MM.1S (cell line): ENCODE measurements at regions not wholly inside any gene's neighbourhood (a gene's known extent, or its start where the extent isn't known, plus 50 kb on each side); places are given as distances from the start of the nearest gene placed in this dataset.

Experiments
- DNase-seq: peaks from one replicate; pipeline ENCODE4 v3.0.0-alpha.2; 2015
- H2AFZ ChIP-seq: fragments of 300-600 bp; sonication (generic); 2 replicates; pipeline ENCODE4 v1.6.0; 2016; ENCODE audit warnings: antibody characterized with exemption, low read length
- H3F3A ChIP-seq: fragments of 300-600 bp; sonication (generic); 2 replicates; pipeline ENCODE4 v1.6.1; 2016; ENCODE audit warnings: mild to moderate bottlenecking, antibody characterized with exemption, low read length, moderate library complexity, mixed read lengths; ENCODE audit not compliant: insufficient read depth
- H3K27ac ChIP-seq: fragments of 300-600 bp; sonication (generic); 2 replicates; pipeline ENCODE4 v1.5.1; 2016; ENCODE audit warnings: mild to moderate bottlenecking, low read length
- H3K27me3 ChIP-seq: fragments of 300-600 bp; sonication (generic); replicated peaks from 2 replicates; pipeline ENCODE4 v1.6.0; 2016; ENCODE audit warnings: low read length; ENCODE audit not compliant: insufficient read depth
- H3K36me3 ChIP-seq: fragments of 300-600 bp; sonication (generic); replicated peaks from 2 replicates; pipeline ENCODE4 v1.6.1; 2016; ENCODE audit warnings: mild to moderate bottlenecking, low read length, mixed read lengths; ENCODE audit not compliant: insufficient read depth
- H3K4me1 ChIP-seq: fragments of 300-600 bp; sonication (generic); 2 replicates; pipeline ENCODE4 v1.6.1; 2016; ENCODE audit warnings: low read length, mixed read lengths
- H3K4me2 ChIP-seq: fragments of 300-600 bp; sonication (generic); 2 replicates; pipeline ENCODE4 v1.6.0; 2016; ENCODE audit warnings: low read depth, low read length
- H3K4me3 ChIP-seq: fragments of 300-600 bp; sonication (generic); 2 replicates; pipeline ENCODE4 v1.5.1; 2016; ENCODE audit warnings: low read length, mixed read lengths
- H3K79me2 ChIP-seq: fragments of 300-600 bp; sonication (generic); 2 replicates; pipeline ENCODE4 v1.6.1; 2016; ENCODE audit warnings: mixed run types, low read length, mixed read lengths
- H3K9ac ChIP-seq: fragments of 300-600 bp; sonication (generic); 2 replicates; pipeline ENCODE4 v1.6.1; 2016; ENCODE audit warnings: low read length, mixed read lengths
- H3K9me2 ChIP-seq: fragments of 300-600 bp; sonication (generic); replicated peaks from 2 replicates; pipeline ENCODE4 v1.6.1; 2016; ENCODE audit warnings: mild to moderate bottlenecking, low read length, mixed read lengths; ENCODE audit not compliant: insufficient read depth
- H3K9me3 ChIP-seq: fragments of 300-600 bp; sonication (generic); replicated peaks from 2 replicates; pipeline ENCODE4 v1.6.1; 2016; ENCODE audit warnings: mild to moderate bottlenecking, low read length, mixed read lengths; ENCODE audit not compliant: insufficient read depth
- H4K20me1 ChIP-seq: fragments of 300-600 bp; sonication (generic); 2 replicates; pipeline ENCODE4 v1.6.1; 2016; ENCODE audit warnings: mild to moderate bottlenecking, low read length, moderate library complexity, mixed read lengths; ENCODE audit not compliant: insufficient read depth
- CTCF ChIP-seq: fragments of 300-600 bp; sonication (generic); IDR thresholded peaks from 2 replicates; pipeline ENCODE4 v1.5.1; 2016; ENCODE audit warnings: antibody characterized with exemption, low read length, mixed read lengths
- EZH2 ChIP-seq: fragments of 300-600 bp; sonication (generic); optimal IDR thresholded peaks from 2 replicates; pipeline ENCODE3; 2017; ENCODE audit warnings: low read depth, mild to moderate bottlenecking, antibody characterized with exemption, low read length, mixed read lengths
- EZH2phosphoT487 ChIP-seq: fragments of 300-600 bp; sonication (generic); IDR thresholded peaks from 2 replicates; pipeline ENCODE4 v1.6.1; 2018; ENCODE audit warnings: antibody characterized with exemption, low read length

DNA sequence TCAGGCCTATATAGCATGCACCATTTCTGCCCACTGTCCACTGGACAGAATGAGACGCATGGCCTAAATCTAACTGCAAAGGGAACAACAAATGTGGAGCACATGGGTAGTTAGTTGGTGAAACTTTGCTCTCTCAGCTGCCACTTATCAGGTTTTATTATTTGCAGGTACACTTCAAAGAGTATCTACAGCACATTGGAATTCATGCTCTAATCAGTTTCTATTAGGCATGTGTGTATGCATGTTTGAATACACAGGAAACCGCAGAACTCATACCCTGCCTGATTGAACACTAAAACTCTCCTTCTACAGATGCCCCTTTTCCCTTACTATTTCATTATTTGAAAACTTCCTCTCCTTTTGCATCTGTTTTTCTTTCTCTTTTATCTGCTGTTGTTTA, 97.4 kb upstream of the HSF2 start:
- H3K9ac ChIP-seq: no peak overlapping the region
- no peaks in the 10 kb centered on the region for H3K36me3 ChIP-seq
- no peak overlapping the region for H2AFZ ChIP-seq
- no peak overlapping the region for H3K4me3 ChIP-seq
- H3F3A ChIP-seq: no peaks in the 10 kb centered on the region
- no peaks in the 10 kb centered on the region for H3K9me2 ChIP-seq
- H3K4me2 ChIP-seq: no peak overlapping the region
- TF ChIP-seq EZH2phosphoT487: no peak
- TF ChIP-seq CTCF: no peak
- TF ChIP-seq EZH2: no peak
- no peaks in the 10 kb centered on the region for H3K9me3 ChIP-seq
- H3K4me1 ChIP-seq: no peaks in the 10 kb centered on the region
- H3K79me2 ChIP-seq: no peaks in the 10 kb centered on the region
- no peaks in the 10 kb centered on the region for H4K20me1 ChIP-seq
- H3K27me3 ChIP-seq: no peaks in the 10 kb centered on the region
- DNase-seq: no peak
- H3K27ac ChIP-seq: no peak overlapping the region

DNA sequence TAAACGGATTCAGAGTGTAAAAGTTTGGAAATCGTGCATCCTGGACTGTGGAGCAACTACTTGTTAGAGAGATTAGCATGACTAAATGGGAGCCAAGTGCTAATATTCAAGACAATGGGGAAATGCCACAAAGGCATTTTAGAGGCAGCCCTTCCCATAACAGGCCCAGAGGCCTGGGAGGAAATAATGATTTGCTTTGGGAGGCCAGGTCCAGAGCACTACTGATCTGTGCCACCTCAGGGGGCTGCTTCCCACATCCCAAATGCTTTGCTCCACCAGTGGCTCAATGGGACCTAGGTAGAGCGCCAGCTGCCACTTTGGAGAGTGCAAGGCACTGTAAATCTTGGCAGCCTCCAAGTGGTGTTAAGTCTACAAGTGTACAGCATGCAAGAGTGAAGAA, 91.9 kb upstream of the HSF2 start:
- no peaks in the 10 kb centered on the region for H3K9me3 ChIP-seq

DNA sequence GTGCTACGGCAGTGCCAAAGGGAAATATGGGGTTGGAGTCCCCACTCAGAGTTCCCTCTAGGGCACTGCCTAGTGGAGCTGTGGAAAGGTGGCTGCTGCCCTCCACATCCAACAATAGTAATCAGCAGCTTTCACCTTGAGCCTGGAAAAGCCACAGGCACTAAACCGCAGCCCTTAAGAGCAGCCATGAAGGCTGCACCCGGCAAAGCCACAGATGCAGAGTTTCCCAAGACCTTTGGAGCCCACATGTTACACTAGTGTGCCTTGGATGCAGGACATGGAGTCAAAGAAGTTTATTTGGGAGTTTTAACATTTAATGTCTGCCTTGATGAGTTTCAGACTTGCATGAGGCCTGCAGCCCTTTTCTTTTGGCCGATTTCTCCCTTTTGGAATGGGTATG, 91.4 kb upstream of the HSF2 start:
- no peak overlapping the region for H3K9ac ChIP-seq
- H4K20me1 ChIP-seq: no peaks in the 10 kb centered on the region
- H3K4me3 ChIP-seq: no peak overlapping the region
- no peak overlapping the region for H2AFZ ChIP-seq
- H3K4me1 ChIP-seq: no peaks in the 10 kb centered on the region
- no peaks in the 10 kb centered on the region for H3K79me2 ChIP-seq
- H3K9me3 ChIP-seq: no peaks in the 10 kb centered on the region
- H3F3A ChIP-seq: no peaks in the 10 kb centered on the region
- H3K36me3 ChIP-seq: no peaks in the 10 kb centered on the region
- no peak for DNase-seq
- H3K4me2 ChIP-seq: no peak overlapping the region
- TF ChIP-seq EZH2phosphoT487: no peak
- TF ChIP-seq CTCF: no peak
- TF ChIP-seq EZH2: no peak
- no peaks in the 10 kb centered on the region for H3K27me3 ChIP-seq
- H3K9me2 ChIP-seq: no peaks in the 10 kb centered on the region
- H3K27ac ChIP-seq: no peak overlapping the region

More for the DNA sequence above, 91.9 kb upstream of the HSF2 start:
- no peaks in the 10 kb centered on the region for H3K36me3 ChIP-seq
- DNase-seq: no peak
- H3K27me3 ChIP-seq: no peaks in the 10 kb centered on the region
- H3K27ac ChIP-seq: no peak overlapping the region
- H3F3A ChIP-seq: no peaks in the 10 kb centered on the region
- no peaks in the 10 kb centered on the region for H3K79me2 ChIP-seq
- no peak overlapping the region for H3K9ac ChIP-seq
- H3K4me3 ChIP-seq: no peak overlapping the region
- H3K9me2 ChIP-seq: no peaks in the 10 kb centered on the region
- H3K4me1 ChIP-seq: no peaks in the 10 kb centered on the region
- H3K4me2 ChIP-seq: no peak overlapping the region
- no peak for TF ChIP-seq EZH2
- TF ChIP-seq EZH2phosphoT487: no peak
- no peak for TF ChIP-seq CTCF
- H4K20me1 ChIP-seq: no peaks in the 10 kb centered on the region
- H2AFZ ChIP-seq: no peak overlapping the region
